Psoas muscle (tissue), 7 donors: ENCODE measurements at regions not wholly inside any gene's neighbourhood (a gene's known extent, or its start where the extent isn't known, plus 50 kb on each side); places are given as distances from the start of the nearest gene placed in this dataset.

Experiments used
- ATAC-seq, 4 donors: fragments of 200-7000 bp; cut with Tn5 transposase; one replicate each; pipeline ENCODE4 v1.9.1; 2020; ENCODE audit warnings: moderate library complexity in 3 of 4, mild to moderate bottlenecking in 2 of 4
- DNase-seq, 2 donors: peaks; one replicate each; pipeline ENCODE4 v3.0.0-alpha.2; 2020
- H3K27ac ChIP-seq: fragments of 200-600 bp; one replicate; pipeline ENCODE4 v1.8.0; 2022
- H3K27me3 ChIP-seq, 3 donors: fragments of 200-600 bp in 1 of 3; one replicate each; pipeline versions ENCODE4 v1.6.1 to v1.8.0; 2013 to 2022; ENCODE audit warnings: low read length in 2 of 3, mild to moderate bottlenecking in 2 of 3, moderate library complexity in 1 of 3; ENCODE audit not compliant: insufficient read depth in 3 of 3
- H3K36me3 ChIP-seq, 2 donors: fragments of 200-600 bp in 1 of 2; one replicate each; pipeline versions ENCODE4 v1.6.1 to v1.8.0; 2013 to 2022; ENCODE audit warnings: low read depth in 1 of 2, mild to moderate bottlenecking in 1 of 2, moderate library complexity in 1 of 2; ENCODE audit not compliant: insufficient read depth in 1 of 2
- H3K4me1 ChIP-seq: fragments of 200-600 bp; one replicate; pipeline ENCODE4 v1.8.0; 2022
- H3K4me3 ChIP-seq: fragments of 200-600 bp; one replicate; pipeline ENCODE4 v1.8.0; 2022; ENCODE audit warnings: mild to moderate bottlenecking
- H3K9me3 ChIP-seq: fragments of 200-600 bp; one replicate; pipeline ENCODE4 v1.8.0; 2022
- WGBS, 3 donors: extraction: QIAGEN DNeasy Blood & Tissue Kit; methylation state at CpG; one replicate each; pipeline versions ENCODE4 v1.1.6 to v1.1.7; 2013; 5-methylcytosine and 5-hydroxymethylcytosine counted together
- intact Hi-C, 2 donors: fragments of 100-400 bp; cut with DNase I; formaldehyde crosslinking; loops; one replicate each; pipeline versions ENCODE4 v1.11.0 to v1.14.2; 2022
- TF ChIP-seq, protein P1 (sequence below): fragments of 200-600 bp; IDR thresholded peaks from one replicate; pipeline ENCODE4 v1.8.0; 2022; ENCODE audit warnings: antibody characterized with exemption
- donor health status: healthy with polysubstance abuse.
- donor health status: DM: no; HTN: no; CAD: no; lungs with moderate emphysema.
- donor health status: Bipolar disorder and iron deficiency.
- donor health status: healthy.
- donor health status: DM: yes; HTN: yes; CAD: no.
- donor health status: DM: no; HTN: no; CAD: no.
- donor health status: DM: yes; HTN: yes; CAD: no.

DNA sequence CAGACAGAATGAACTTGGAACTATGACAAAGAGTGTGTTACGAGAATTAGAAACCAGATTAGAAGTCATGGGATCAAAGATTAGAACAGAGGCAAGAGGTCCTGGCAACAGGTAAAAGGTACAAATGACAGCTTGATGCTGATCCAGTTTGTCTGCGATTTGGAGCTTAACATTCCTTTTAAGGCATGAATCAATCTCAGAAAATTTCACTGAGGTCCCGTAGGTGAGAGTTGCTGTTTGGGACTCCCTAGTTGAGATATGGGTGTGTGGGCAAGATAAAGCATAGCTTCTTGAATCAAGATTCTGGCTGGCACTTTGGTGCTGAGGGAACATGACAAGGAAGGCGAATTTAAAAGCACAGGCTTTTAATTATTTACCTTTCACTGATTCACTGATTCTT lies 62.6 kb upstream of the ACSL4 start:
- H3K9me3 ChIP-seq = no peaks in the 10 kb centered on the region
- no peak overlapping the region for H3K27ac ChIP-seq
- no peaks in the 10 kb centered on the region for H3K4me1 ChIP-seq
- TF ChIP-seq, protein P1, sequence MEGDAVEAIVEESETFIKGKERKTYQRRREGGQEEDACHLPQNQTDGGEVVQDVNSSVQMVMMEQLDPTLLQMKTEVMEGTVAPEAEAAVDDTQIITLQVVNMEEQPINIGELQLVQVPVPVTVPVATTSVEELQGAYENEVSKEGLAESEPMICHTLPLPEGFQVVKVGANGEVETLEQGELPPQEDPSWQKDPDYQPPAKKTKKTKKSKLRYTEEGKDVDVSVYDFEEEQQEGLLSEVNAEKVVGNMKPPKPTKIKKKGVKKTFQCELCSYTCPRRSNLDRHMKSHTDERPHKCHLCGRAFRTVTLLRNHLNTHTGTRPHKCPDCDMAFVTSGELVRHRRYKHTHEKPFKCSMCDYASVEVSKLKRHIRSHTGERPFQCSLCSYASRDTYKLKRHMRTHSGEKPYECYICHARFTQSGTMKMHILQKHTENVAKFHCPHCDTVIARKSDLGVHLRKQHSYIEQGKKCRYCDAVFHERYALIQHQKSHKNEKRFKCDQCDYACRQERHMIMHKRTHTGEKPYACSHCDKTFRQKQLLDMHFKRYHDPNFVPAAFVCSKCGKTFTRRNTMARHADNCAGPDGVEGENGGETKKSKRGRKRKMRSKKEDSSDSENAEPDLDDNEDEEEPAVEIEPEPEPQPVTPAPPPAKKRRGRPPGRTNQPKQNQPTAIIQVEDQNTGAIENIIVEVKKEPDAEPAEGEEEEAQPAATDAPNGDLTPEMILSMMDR = no peak
- no peak overlapping the region for H3K4me3 ChIP-seq
- WGBS, 3 donors = 73 to 93% (median 90%) methylated on average over 4 of the region's 4 CpGs
- DNase-seq (no peak), ATAC-seq (no peak)
- intact Hi-C loops = no loop called here
- no peaks in the 10 kb centered on the region for H3K36me3 ChIP-seq
- peaks cover 0 to 10% (median 0%) of the 10 kb centered on the region in 3 donors for H3K27me3 ChIP-seq

DNA sequence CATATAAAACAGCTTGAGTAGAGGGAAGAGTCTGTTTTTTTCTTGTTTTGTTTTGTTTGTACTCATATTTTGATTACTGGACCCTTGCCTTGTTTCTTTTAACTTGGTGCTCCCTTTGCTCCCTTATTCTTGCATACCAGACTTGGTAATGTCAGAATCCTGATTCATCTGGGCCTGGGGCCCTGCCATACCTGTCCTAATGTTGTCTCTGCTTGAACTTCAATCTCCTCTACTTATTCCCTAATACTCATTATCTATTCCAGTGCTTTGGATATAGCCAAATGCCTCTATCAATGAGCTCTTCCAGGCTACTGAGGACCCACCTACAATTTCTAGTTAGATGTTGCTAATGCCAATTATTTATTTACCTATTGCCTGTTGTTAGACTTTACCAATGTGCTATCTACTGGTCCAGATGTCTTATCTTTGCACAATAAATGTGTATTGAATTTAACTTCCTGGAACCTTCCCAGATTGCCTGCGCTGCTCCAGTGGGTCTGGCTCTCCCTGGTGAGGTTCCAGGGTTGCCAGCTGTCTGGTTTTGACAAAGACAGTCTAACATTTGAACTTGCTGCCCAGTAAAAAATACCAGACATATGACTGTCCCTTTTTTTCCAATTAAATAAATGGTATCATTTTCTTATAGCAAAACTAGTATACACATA lies 64.4 kb upstream of the ACSL4 start:
- 22 to 63% (median 39%) methylated on average over 1 of the region's 1 CpG for WGBS, 3 donors
- DNase-seq = no peak

DNA sequence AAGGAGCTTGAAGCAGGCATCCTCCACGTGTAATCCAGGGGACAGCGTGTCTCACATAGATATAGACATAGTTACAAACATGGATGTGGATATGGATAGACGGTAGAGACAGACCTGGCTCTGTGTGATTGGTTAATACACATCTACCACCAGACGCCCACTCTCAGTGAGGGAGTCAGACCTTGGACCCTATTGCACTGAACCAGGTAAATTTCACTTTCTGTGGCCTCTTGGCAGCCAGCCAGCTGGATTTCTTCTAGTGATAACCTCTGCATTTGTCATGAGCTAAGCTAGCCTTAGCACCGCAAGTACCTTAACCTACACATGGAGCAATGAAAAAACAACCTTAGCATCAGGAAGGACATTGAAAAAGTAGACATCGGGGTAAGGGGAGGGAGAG lies 79.2 kb upstream of the ACSL4 start:
- WGBS, 3 donors = 71 to 91% (median 85%) methylated on average over 6 of the region's 6 CpGs
- no peak overlapping the region for H3K27ac ChIP-seq
- intact Hi-C loops = no loop called here
- peaks cover 0 to 3% (median 0%) of the 10 kb centered on the region in 3 donors for H3K27me3 ChIP-seq
- ATAC-seq (no peak), DNase-seq (no peak)
- no peak overlapping the region for H3K4me3 ChIP-seq
- H3K4me1 ChIP-seq = no peaks in the 10 kb centered on the region
- H3K36me3 ChIP-seq = no peaks in the 10 kb centered on the region
- H3K9me3 ChIP-seq = no peaks in the 10 kb centered on the region
- TF ChIP-seq, protein P1 = no peak

More for the DNA sequence above, 64.4 kb upstream of the ACSL4 start:
- Histone ChIP-seq H3K9me3 (no peaks in the 10 kb centered on the region), H3K27ac (no peak overlapping the region), H3K36me3 (no peaks in the 10 kb centered on the region), H3K4me3 (no peak overlapping the region), H3K4me1 (no peaks in the 10 kb centered on the region), H3K27me3 (peaks cover 0 to 10% (median 0%) of the 10 kb centered on the region in 3 donors)
- no peak for ATAC-seq
- intact Hi-C loops = no loop called here
- TF ChIP-seq, protein P1 = no peak

DNA sequence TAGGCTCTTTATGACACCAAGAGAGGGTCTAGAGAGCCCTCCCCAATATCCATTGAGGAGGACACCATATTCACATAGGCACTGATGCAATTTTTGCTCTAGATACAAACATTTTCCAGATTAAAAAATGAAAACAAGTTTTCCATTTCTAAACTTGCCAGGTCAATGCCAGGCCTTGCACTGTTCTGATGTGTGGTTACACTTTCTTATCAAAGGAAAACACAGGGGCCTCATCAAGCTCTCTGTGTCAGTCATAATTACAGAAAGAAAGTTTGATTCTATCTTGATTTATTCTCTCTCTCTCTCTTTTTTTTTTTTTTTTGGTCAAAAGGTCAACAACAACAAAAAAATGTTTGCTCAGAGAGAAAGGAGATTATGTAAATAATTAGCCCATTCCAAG lies 80.2 kb upstream of the ACSL4 start:
- intact Hi-C loops = no loop called here
- TF ChIP-seq, protein P1 = no peak
- ATAC-seq (no peak), DNase-seq (no peak)
- no peaks in the 10 kb centered on the region for H3K36me3 ChIP-seq
- H3K4me3 ChIP-seq = no peak overlapping the region
- peaks cover 0 to 3% (median 0%) of the 10 kb centered on the region in 3 donors for H3K27me3 ChIP-seq
- H3K9me3 ChIP-seq = no peaks in the 10 kb centered on the region
- H3K4me1 ChIP-seq = no peaks in the 10 kb centered on the region
- H3K27ac ChIP-seq = no peak overlapping the region

DNA sequence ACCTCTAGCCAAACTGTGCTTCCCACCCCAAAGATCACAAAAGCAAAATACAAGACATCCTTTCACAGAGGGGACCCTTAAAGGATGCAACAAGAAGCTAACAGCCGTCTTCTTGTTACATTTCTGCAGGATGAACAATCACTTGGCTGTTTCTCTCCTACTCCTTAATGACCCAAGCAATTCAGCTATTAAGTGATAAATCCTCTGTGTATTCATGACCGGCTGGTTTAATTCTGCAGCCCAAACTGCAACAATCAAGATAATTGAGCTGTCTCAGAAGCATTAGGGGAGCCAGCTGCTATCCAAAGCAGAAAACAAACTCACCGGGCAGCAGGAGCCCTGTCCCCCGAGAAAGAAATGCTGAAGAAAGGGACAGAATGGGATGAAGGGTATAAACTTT lies 85.9 kb upstream of the ACSL4 start:
- ATAC-seq = no peak
- Histone ChIP-seq H3K27me3 (peaks cover 0 to 10% (median 0%) of the 10 kb centered on the region in 3 donors), H3K4me1 (no peaks in the 10 kb centered on the region), H3K27ac (no peak overlapping the region), H3K4me3 (no peak overlapping the region), H3K9me3 (no peaks in the 10 kb centered on the region), H3K36me3 (no peaks in the 10 kb centered on the region)
- intact Hi-C loops = no loop called here
- 30 to 46% (median 37%) methylated on average over 4 of the region's 4 CpGs for whole genome bisulfite sequencing, 3 donors
- TF ChIP-seq, protein P1 = no peak
- no peak for DNase-seq
